Stomach (tissue), 8 donors: ENCODE measurements at regions not wholly inside any gene's neighbourhood (a gene's known extent, or its start where the extent isn't known, plus 50 kb on each side); places are given as distances from the start of the nearest gene placed in this dataset.

ENCODE experiments used
- DNase-seq, 2 donors: peaks; one replicate each; pipeline versions ENCODE4 v3.0.0 to v3.0.0-alpha.2; 2013 to 2019
- H3K27ac ChIP-seq, 5 donors: fragments of 200-600 bp in 4 of 5; sonication (generic) in 4 of 5; one replicate each; pipeline ENCODE4 v1.5.1; 2013 to 2019; ENCODE audit warnings: mild to moderate bottlenecking in 1 of 5, moderate library complexity in 1 of 5
- H3K27me3 ChIP-seq, 3 donors: fragments of 200-600 bp; sonication (generic); one replicate each; pipeline ENCODE4 v1.5.1; 2017 to 2019; ENCODE audit warnings: mixed run types in 1 of 3
- H3K36me3 ChIP-seq, 4 donors: fragments of 200-600 bp; sonication (generic); 1 replicate in 3 of 4; 2 replicates in 1 of 4; pipeline ENCODE4 v1.5.1; 2016 to 2019
- H3K4me1 ChIP-seq, 4 donors: fragments of 200-600 bp; sonication (generic); one replicate each; pipeline ENCODE4 v1.5.1; 2016 to 2019
- H3K4me3 ChIP-seq, 4 donors: fragments of 200-600 bp; sonication (generic) in 3 of 4; one replicate each; pipeline ENCODE4 v1.5.1; 2016 to 2019; ENCODE audit warnings: mild to moderate bottlenecking in 1 of 4
- H3K9me3 ChIP-seq, 4 donors: fragments of 200-600 bp; sonication (generic); one replicate each; pipeline ENCODE4 v1.5.1; 2016 to 2019
- CTCF ChIP-seq, 7 experiments: fragments of 450-650 bp in 4 of 7; fragments of 200-600 bp in 3 of 7; sonication (generic) in 3 of 7; IDR thresholded peaks; one replicate each; pipeline ENCODE4 v1.5.1; 2016 to 2019; ENCODE audit warnings: antibody characterized with exemption in 7 of 7, control low read depth in 2 of 7, mild to moderate bottlenecking in 1 of 7
- EP300 ChIP-seq: sonication (generic); formaldehyde crosslinking; IDR thresholded peaks from one replicate; pipeline ENCODE4 v1.6.1; 2017; ENCODE audit warnings: antibody characterized with exemption
- POLR2A ChIP-seq, 4 donors: fragments of 450-650 bp; IDR thresholded peaks; one replicate each; pipeline ENCODE4 v1.6.1; 2016; ENCODE audit warnings: antibody characterized with exemption in 4 of 4, control low read depth in 2 of 4, mild to moderate bottlenecking in 1 of 4, moderate library complexity in 1 of 4
- POLR2AphosphoS5 ChIP-seq, 3 donors: sonication (generic); formaldehyde crosslinking; IDR thresholded peaks; one replicate each; pipeline ENCODE4 v1.6.1; 2016; ENCODE audit warnings: antibody characterized with exemption in 3 of 3
- WGBS, 5 donors: extraction: QIAGEN DNeasy Blood & Tissue Kit in 3 of 5; methylation state at CpG; one replicate each; pipeline versions ENCODE4 v1.1.5 to v1.1.7; 2013 to 2018; 5-methylcytosine and 5-hydroxymethylcytosine counted together
- intact Hi-C: fragments of 100-400 bp; cut with DNase I; formaldehyde crosslinking; loops from one replicate; pipeline ENCODE4 v1.15.1; 2023; ENCODE audit warnings: low total_unique reads
- donor health status: healthy with polysubstance abuse.
- donor health status: Bipolar disorder and iron deficiency.
- donor health status: healthy.

- TF ChIP-seq EP300 (no peak), CTCF (IDR thresholded peaks at IDR 0.05) (no peak), POLR2A (IDR thresholded peaks at IDR 0.05) (no peak), POLR2AphosphoS5 (IDR thresholded peaks at IDR 0.05) (no peak)
- Histone ChIP-seq H3K4me1 (no peaks in the 10 kb centered on the region), H3K36me3 (no peaks in the 10 kb centered on the region), H3K4me3 (no peak overlapping the region), H3K27me3 (no peaks in the 10 kb centered on the region), H3K9me3 (peaks cover 0 to 4% (median 0%) of the 10 kb centered on the region in 4 donors), H3K27ac (no peak overlapping the region)
- WGBS, 5 donors, result 0 to 88% (median 1%) methylated on average over 1 of the region's 1 CpG
- intact Hi-C loops, result no loop called here
- no peak for DNase-seq
These were observed 393.1 kb downstream of the PLOD2 start for GRCh38 chr3:145767909-145768308.

- TF ChIP-seq POLR2AphosphoS5 (IDR thresholded peaks at IDR 0.05) (peak in 1 of 3 donors; percentile 7), CTCF (IDR thresholded peaks at IDR 0.05) (peak in 5 of 7 experiments; percentile 38 to 72 (median 54)), EP300 (no peak)
- WGBS, 5 donors, result 25 to 43% (median 37%) methylated on average over 4 of the region's 4 CpGs
- Histone ChIP-seq H3K4me1 (peaks cover 0 to 11% (median 3%) of the 10 kb centered on the region in 4 donors), H3K9me3 (no peaks in the 10 kb centered on the region), H3K27ac (no peak overlapping the region), H3K27me3 (no peaks in the 10 kb centered on the region), H3K36me3 (no peaks in the 10 kb centered on the region), H3K4me3 (no peak overlapping the region)
- peak; percentile 60 to 84 for DNase-seq
- intact Hi-C loops, result no loop called here
These were observed 384.1 kb downstream of the PLOD2 start for GRCh38 chr3:145776782-145777408.

GRCh38 chr3:145780301-145780700 lies 380.7 kb downstream of the PLOD2 start:
- DNase-seq, result no peak
- no peak overlapping the region for H3K27ac ChIP-seq
- no peaks in the 10 kb centered on the region for H3K9me3 ChIP-seq
- TF ChIP-seq CTCF (IDR thresholded peaks at IDR 0.05) (no peak), POLR2A (IDR thresholded peaks at IDR 0.05) (no peak), POLR2AphosphoS5 (IDR thresholded peaks at IDR 0.05) (no peak), EP300 (no peak)
- WGBS, 5 donors, result 60 to 77% (median 68%) methylated on average over 4 of the region's 4 CpGs
- no peaks in the 10 kb centered on the region for H3K27me3 ChIP-seq
- H3K36me3 ChIP-seq, result no peaks in the 10 kb centered on the region
- intact Hi-C loops, result no loop called here
- H3K4me1 ChIP-seq, result peaks cover 0 to 11% (median 3%) of the 10 kb centered on the region in 4 donors
- no peak overlapping the region for H3K4me3 ChIP-seq

GRCh38 chr3:145785668-145786067 lies 375.3 kb downstream of the PLOD2 start:
- Histone ChIP-seq H3K9me3 (no peaks in the 10 kb centered on the region), H3K27me3 (no peaks in the 10 kb centered on the region), H3K27ac (no peak overlapping the region), H3K36me3 (no peaks in the 10 kb centered on the region), H3K4me1 (peaks cover 0 to 6% (median under 1%) of the 10 kb centered on the region in 4 donors), H3K4me3 (no peak overlapping the region)
- TF ChIP-seq POLR2AphosphoS5 (IDR thresholded peaks at IDR 0.05), result no peak
- TF ChIP-seq CTCF (IDR thresholded peaks at IDR 0.05), result no peak
- TF ChIP-seq POLR2A (IDR thresholded peaks at IDR 0.05), result no peak
- TF ChIP-seq EP300, result no peak
- intact Hi-C loops, result no loop called here
- DNase-seq, result no peak
